ENCODE measurements at regions not wholly inside any gene's neighbourhood (a gene's known extent, or its start where the extent isn't known, plus 50 kb on each side); places are given as distances from the start of the nearest gene placed in this dataset.

- no peaks in the 10 kb centered on the region for H3K27me3 Mint-ChIP-seq (ENCODE audit: unreplicated experiment)
- H3K4me3 Mint-ChIP-seq (ENCODE audit: low read depth, unreplicated experiment): no peak overlapping the region
- intact Hi-C loops (cut with micrococcal nuclease; ENCODE audit: unreplicated experiment): no loop called here
These were observed 60.9 kb upstream of the PDE1C start for GRCh38 chr7:32131091-32131490.

GRCh38 chr7:32126843-32127242 is 56.6 kb upstream of the PDE1C start:
- no TSS peak for BruUV-seq (replicated peaks)
- TF ChIP-seq, protein P1, sequence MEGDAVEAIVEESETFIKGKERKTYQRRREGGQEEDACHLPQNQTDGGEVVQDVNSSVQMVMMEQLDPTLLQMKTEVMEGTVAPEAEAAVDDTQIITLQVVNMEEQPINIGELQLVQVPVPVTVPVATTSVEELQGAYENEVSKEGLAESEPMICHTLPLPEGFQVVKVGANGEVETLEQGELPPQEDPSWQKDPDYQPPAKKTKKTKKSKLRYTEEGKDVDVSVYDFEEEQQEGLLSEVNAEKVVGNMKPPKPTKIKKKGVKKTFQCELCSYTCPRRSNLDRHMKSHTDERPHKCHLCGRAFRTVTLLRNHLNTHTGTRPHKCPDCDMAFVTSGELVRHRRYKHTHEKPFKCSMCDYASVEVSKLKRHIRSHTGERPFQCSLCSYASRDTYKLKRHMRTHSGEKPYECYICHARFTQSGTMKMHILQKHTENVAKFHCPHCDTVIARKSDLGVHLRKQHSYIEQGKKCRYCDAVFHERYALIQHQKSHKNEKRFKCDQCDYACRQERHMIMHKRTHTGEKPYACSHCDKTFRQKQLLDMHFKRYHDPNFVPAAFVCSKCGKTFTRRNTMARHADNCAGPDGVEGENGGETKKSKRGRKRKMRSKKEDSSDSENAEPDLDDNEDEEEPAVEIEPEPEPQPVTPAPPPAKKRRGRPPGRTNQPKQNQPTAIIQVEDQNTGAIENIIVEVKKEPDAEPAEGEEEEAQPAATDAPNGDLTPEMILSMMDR (IDR thresholded peaks at IDR 0.05; ENCODE audit: unreplicated experiment): no peak
- no peaks in the 10 kb centered on the region for H3K36me3 Mint-ChIP-seq (ENCODE audit: insufficient read depth, unreplicated experiment)
- H3K4me1 Mint-ChIP-seq (ENCODE audit: low read depth, unreplicated experiment): no peaks in the 10 kb centered on the region
- no peaks in the 10 kb centered on the region for H3K27me3 Mint-ChIP-seq (ENCODE audit: unreplicated experiment)
- DNase-seq: no peak
- CTCF ChIA-PET: no interaction called here
- peaks cover 14% of the 10 kb centered on the region for H3K9me3 Mint-ChIP-seq (ENCODE audit: low read depth, unreplicated experiment)
- no peak overlapping the region for H3K27ac Mint-ChIP-seq (ENCODE audit: unreplicated experiment)
- no peak overlapping the region for H3K4me3 Mint-ChIP-seq (ENCODE audit: low read depth, unreplicated experiment)
- intact Hi-C loops (cut with micrococcal nuclease; ENCODE audit: unreplicated experiment): no loop called here

More at GRCh38 chr7:32131091-32131490, 60.9 kb upstream of the PDE1C start:
- no peak for DNase-seq
- Mint-ChIP-seq H3K9me3 (ENCODE audit: low read depth, unreplicated experiment) (peaks cover 17% of the 10 kb centered on the region), H3K36me3 (ENCODE audit: insufficient read depth, unreplicated experiment) (no peaks in the 10 kb centered on the region), H3K4me1 (ENCODE audit: low read depth, unreplicated experiment) (no peaks in the 10 kb centered on the region), H3K27ac (ENCODE audit: unreplicated experiment) (no peak overlapping the region)
- CTCF ChIA-PET: no interaction called here
- TF ChIP-seq, protein P1 (IDR thresholded peaks at IDR 0.05; ENCODE audit: unreplicated experiment): no peak
- BruUV-seq (replicated peaks): no TSS peak
